GM18505 (cell line): ENCODE measurements at regions not wholly inside any gene's neighbourhood (a gene's known extent, or its start where the extent isn't known, plus 50 kb on each side); places are given as distances from the start of the nearest gene placed in this dataset.
"Not testable (repeated sequence)": the region's sequence is repeated elsewhere in the genome, so short reads cannot be mapped to it uniquely, and the experiment has no call there.

Experiments
- ATAC-seq: cut with Tn5 transposase; IDR thresholded peaks from one replicate; pipeline ENCODE4 v1.9.1; 2021; ENCODE audit not compliant: unreplicated experiment
- POLR2A ChIP-seq: IDR thresholded peaks from 4 replicates; pipeline ENCODE4 v1.6.1; 2011; ENCODE audit warnings: borderline replicate concordance; ENCODE audit not compliant: insufficient read depth, insufficient read length; ENCODE audit errors: extremely low read depth

- no peak for TF ChIP-seq POLR2A
- ATAC-seq, result no peak
Observed at GRCh38 chr9:10873999-10874398, 261.2 kb upstream of the PTPRD start.

- ATAC-seq, result no peak
Observed at GRCh38 chr9:10875752-10876151, 262.9 kb upstream of the PTPRD start.

GRCh38 chr9:10876333-10876732 is 263.5 kb upstream of the PTPRD start:
- TF ChIP-seq POLR2A, result no peak
- no peak for ATAC-seq

More at GRCh38 chr9:10875752-10876151, 262.9 kb upstream of the PTPRD start:
- TF ChIP-seq POLR2A, result no peak

GRCh38 chr9:10890266-10890665 is 277.5 kb upstream of the PTPRD start:
- not testable (repeated sequence) for ATAC-seq

- TF ChIP-seq POLR2A, result no peak
- ATAC-seq, result no peak
Observed at GRCh38 chr9:10899509-10899908, 286.7 kb upstream of the PTPRD start.

- TF ChIP-seq POLR2A, result no peak
- ATAC-seq, result no peak
Observed at GRCh38 chr9:10903969-10904368, 291.2 kb upstream of the PTPRD start.

GRCh38 chr9:10910779-10911178 is 298.0 kb upstream of the PTPRD start:
- no peak for ATAC-seq

GRCh38 chr9:10911373-10911772 is 298.6 kb upstream of the PTPRD start:
- TF ChIP-seq POLR2A, result no peak
- no peak for ATAC-seq

More at GRCh38 chr9:10910779-10911178, 298.0 kb upstream of the PTPRD start:
- no peak for TF ChIP-seq POLR2A

- no peak for TF ChIP-seq POLR2A
- ATAC-seq, result no peak
Observed at GRCh38 chr9:10917001-10917400, 304.2 kb upstream of the PTPRD start.

GRCh38 chr9:10921671-10922070 is 308.9 kb upstream of the PTPRD start:
- no peak for ATAC-seq
- no peak for TF ChIP-seq POLR2A

GRCh38 chr9:10925896-10926295 is 313.1 kb upstream of the PTPRD start:
- ATAC-seq, result no peak
- no peak for TF ChIP-seq POLR2A

- no peak for ATAC-seq
- no peak for TF ChIP-seq POLR2A
Observed at GRCh38 chr9:10928372-10928771, 315.6 kb upstream of the PTPRD start.

GRCh38 chr9:10930081-10930480 is 317.3 kb upstream of the PTPRD start:
- no peak for TF ChIP-seq POLR2A
- ATAC-seq, result no peak

- no peak for TF ChIP-seq POLR2A
- ATAC-seq, result no peak
Observed at GRCh38 chr9:10946676-10947410, 334.0 kb upstream of the PTPRD start.

- ATAC-seq, result no peak
- no peak for TF ChIP-seq POLR2A
Observed at GRCh38 chr9:10957878-10958277, 345.1 kb upstream of the PTPRD start.
